LoVo (cell line): ENCODE measurements at regions not wholly inside any gene's neighbourhood (a gene's known extent, or its start where the extent isn't known, plus 50 kb on each side); places are given as distances from the start of the nearest gene placed in this dataset.
"Not testable (repeated sequence)": the region's sequence is repeated elsewhere in the genome, so short reads cannot be mapped to it uniquely, and the experiment has no call there.

Experiments
- DNase-seq: peaks from one replicate; pipeline ENCODE4 v3.0.0-alpha.2; 2016; ENCODE audit warnings: low spot score

DNA sequence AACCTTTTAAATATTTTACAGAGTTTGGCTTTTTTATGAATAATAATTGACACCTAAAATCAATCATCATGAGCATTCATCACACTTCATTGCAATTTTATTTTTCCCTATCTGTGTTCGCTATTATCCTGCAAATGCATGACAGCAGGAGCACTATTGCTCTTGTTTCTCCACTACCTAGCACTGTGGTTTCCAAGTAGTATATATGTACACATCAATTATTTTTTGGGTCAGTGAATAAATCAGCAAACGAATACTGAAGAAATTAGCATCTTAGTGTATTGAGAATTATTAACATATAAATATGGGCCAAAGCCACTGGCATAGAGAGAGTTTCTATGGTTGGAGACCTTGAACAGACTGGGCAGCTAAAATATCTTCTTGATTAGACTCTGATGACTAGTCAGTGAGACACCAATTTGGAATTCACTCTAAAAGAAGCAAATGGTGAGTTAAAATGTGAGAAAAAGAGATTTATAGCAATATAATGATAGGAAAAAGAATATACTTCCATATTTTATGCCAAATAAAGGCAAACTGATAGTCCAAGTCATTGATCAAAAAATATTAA is 731.1 kb upstream of the LUZP2 start:
- no peak for DNase-seq

DNA sequence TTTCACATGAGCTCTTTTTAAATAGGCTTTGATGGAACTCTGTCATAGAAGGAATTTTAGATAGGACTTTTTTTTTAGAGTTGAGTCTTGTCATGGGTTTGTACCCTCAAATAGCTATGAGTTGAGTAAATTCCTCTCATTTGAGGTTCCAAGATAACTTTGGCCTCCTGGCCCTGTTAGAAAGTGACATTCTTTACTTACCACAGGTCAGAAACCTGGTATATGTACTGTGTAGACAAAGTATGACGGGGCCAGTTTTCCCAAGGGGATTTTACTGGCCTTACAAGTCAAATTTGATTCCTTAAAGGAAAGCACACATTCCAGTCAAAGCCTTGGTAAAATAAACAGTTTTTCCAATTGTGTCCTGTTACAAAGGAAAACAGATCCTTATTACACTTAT is 729.3 kb upstream of the LUZP2 start:
- DNase-seq, result no peak

DNA sequence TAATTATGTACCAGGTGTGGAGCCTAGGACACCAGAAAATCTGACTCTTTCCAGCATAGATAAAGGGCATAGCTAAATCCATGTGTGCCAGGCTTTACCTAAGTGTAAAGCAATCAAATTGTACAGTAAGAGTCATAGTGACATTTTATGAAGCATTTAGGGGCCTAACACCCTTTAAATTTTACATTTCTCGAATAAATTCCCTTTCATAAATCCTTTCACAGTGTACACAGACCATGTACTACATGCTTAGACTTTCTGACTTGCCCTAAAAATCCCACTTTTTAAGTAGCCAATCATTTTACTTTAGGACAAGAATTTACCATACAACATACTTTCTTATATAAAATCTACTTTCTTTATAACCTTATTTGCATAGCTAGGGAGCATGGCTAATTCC is 727.6 kb upstream of the LUZP2 start:
- DNase-seq, result no peak

DNA sequence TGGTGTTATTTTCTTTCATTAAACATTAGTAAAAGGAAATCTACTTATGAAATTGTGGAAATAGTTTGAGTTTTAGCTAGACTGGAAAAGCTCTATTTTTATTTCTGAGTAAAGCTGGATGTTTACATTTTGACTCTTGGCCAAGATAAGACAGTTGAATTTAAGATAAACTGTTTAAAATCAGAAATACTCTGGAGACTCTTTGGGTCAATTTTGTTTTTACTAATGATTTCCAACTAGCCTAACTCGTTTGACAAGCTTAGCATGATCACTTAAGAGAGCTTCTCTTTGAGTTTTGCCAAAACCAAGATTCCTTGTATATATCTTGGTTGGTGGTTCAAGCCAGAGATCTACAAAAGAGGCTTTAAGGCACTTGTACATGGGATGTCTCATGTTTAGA is 724.8 kb upstream of the LUZP2 start:
- DNase-seq, result no peak

DNA sequence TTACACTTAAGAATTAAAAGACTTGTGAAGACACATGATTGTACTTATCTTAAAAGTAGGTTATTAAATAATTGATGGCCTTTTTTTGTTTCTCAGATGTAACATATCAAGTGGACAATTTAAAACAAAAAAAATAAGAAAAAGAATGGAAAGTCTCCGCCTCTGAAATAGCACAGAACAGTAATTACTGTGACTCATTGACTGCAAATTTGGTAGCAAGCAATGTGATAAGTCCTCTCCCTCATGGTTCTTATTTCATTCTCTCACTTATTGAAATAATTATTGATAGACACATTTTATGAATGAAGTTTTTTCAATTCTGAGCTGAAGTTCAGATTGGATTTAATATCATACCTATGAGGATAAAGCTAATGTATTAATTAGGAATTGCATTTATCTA is 717.9 kb upstream of the LUZP2 start:
- no peak for DNase-seq

DNA sequence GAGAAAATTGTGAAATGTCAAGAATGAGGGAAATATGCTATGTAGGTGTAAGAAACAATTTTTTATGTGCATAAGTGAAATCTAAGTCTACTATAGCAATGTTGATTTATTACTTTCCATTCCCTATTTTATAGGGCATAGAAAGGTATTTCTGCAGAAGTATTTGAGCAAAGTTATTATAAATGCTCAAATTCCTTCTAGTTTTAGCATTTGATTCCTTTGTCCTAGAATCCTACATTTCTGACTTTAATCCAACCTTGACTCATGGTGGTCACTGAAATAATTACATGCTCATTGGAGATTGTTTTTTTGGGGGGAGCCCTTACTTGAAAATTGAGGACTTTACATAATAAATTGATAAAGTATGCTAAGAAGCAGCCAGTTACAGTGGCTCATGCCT is 716.6 kb upstream of the LUZP2 start:
- DNase-seq, result no peak

DNA sequence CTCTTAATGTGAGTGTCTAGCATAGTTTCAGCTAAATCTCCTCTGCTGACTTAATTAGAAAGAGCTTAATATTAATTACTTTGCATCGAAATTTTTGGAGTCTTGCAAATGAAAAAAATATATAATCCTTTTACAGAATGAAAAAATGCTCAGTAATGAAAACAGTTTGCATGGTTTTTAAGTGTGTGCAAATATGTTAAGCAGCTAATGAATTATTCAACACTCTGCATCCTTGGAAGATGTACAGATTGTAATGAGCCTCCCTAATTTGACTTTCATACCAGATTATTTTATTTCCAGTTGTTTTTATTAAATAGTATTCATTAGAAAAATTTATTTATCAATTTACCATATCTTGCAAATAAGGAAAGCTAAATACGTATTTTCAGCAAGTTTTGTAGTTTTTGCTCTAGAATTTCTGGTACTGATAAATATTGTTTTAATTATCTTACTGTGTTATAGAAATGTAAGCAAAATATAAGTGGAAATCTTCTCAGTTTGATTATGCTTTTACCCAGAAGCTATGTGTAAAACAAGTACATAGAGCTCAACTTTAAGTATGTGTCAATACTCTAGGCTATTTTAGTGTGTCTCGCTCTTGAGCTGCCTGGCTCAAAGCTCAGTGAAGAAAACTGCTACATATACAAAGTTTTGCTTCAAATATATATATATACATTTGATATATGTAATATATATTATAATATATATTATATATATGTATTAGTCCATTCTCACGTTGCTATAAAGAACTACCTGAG is 714.9 kb upstream of the LUZP2 start:
- no peak for DNase-seq

DNA sequence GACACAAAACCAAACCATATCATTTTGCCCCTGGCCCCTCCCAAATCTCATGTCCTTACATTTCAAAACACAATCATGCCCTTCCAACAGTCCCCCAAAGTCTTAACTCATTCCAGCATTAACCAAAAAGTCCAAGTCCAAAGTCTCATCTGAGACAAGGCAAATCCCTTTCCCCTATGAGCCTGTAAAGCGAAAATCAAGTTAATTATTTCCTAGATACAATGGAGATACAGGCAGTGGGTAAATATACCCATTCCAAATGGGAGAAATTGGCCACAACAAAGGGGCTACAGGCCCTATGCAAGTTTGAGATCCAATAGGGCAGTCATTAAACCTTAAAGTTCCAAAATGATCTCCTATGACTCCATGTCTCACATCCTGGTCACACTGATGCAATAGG is 709.9 kb upstream of the LUZP2 start:
- not testable (repeated sequence) for DNase-seq

DNA sequence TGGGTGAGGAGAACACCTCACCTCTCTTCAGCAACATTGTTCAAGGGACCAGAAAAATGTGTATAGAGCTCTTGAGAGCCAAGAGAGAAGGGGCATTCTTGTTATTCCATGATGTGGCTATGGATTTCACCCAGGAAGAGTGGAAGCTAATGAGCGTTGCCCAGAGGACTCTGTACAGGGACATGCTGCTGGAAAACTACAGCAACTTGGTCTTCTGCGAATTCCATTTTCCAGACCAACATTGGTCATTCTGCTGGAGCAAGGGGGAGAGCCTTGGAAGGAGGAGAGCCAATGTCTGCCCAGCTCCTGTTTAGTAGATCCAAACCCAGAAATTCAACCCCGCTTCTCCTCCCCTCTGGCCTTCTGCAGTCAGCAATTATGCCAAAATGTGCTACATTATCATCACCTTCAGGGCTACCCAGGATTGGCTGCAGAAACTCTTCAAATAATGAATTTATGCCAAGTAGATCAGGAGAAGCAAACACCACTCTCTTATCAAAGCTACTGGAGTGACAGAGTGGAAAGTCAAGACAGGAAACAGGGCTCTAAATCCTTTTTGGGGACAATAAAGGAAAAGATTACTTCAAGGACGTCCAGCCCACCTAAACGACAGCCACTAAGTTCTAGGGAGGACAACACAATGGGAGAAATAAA is 707.5 kb upstream of the LUZP2 start:
- peak; percentile 1 for DNase-seq

DNA sequence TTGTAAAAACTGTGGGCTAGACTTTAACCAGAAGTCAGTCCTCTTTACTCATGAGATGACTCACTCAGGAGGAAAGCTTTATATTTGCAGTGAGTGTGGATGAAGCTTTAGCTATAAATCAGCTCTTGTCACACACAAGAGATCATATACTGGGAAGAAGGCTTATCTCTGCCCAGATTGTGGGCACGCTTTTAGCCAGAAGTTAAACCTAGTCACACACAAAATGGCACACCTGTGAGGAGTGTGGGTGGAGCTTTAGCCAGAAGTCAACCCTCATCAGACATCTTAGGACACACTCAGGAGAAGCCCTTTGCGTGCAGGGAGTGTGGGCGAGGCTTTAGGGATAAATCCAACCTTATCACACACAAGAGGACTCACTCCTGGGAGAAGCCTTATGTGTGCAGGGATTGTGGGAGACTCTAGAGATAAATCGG is 706.9 kb upstream of the LUZP2 start:
- DNase-seq, result peak; percentile 62

DNA sequence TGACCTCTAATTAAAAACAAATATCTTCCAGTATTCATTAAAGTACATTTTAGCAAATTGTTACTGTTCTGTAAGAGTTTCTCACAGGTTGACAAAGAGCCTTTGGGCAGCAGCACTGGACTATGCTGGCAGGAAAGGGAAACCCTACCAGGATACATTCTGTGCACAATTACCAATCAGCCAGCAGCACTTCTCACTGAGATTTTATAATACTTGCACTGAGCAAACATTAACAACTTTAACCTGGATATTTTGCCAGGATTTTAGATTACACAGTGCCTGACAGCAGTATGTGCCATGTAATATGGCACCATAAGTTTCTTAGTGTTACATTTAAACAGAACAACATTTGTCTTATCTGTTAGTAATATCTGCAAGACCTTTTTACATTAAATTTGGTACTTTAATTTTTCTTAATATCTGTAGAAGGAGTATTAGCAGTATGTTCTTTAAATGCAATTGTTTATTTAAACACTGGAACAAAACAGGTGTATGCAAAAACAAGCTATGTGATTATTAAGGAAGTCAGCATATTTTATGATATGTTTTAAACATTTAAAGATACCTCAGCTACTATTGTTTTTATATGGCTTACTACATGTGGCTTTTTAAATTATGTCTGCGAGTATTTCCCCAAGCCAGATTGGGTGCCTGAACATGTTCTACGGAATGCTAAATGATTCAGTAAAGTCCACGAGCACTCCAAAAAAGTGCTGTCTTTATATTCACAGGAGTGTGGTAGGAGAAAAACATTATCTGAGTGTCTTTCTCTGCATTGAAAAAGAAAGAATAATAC is 699.0 kb upstream of the LUZP2 start:
- DNase-seq, result no peak

DNA sequence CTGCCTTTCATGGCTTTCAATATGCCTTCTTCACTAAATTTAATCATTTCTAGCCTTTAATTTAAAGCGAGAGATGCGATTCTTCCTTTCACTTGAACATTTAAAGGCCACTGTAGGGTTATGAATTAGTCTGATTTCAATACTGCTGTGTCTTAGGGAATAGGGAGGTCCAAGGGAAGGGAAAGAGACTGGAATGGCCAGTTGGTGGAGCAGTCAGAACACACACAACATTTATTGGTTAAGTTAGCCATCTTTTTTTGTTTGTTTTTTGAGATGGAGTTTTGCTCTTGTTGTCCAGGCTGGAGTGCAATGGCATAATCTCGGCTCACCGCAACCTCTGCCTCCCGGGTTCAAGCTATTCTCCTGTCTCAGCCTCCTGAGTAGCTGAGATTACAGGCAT is 662.5 kb upstream of the LUZP2 start:
- not testable (repeated sequence) for DNase-seq

DNA sequence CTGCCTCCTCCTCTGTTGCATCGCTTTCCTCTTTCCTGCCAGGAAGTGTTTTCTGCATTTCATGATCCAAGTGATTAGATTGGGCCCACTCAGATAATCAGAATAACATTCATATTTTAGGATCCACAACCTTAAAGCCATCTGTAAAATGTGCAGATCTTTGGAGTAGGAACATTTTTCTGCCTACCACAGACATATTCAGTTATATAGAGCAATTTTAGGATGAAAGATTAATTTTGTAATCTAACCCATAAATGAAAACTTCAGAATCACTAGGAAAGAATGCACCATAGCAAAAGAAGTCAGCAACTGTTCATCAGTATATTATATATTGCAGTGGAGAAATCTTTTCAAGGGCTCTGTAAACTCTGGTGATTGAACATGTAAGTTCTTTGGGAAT is 659.9 kb upstream of the LUZP2 start:
- no peak for DNase-seq

DNA sequence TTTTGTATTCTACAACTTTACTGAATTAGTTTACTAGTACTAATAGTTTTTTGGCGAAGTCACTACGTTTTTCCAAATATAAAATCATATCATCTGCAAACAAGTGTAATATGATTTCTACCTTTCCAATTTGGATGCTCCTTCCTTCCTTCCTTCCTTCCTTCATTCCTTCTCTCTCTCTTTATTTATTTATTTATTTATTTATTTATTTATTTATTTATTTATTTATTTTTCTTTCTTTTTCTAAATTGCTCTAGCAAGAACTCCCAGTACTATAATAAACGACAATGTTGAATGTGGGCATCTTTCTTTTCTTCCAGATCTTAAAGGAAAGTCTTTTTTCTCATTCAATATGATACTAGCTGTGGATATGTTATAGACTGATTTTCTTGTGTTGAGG is 656.0 kb upstream of the LUZP2 start:
- DNase-seq, result no peak

DNA sequence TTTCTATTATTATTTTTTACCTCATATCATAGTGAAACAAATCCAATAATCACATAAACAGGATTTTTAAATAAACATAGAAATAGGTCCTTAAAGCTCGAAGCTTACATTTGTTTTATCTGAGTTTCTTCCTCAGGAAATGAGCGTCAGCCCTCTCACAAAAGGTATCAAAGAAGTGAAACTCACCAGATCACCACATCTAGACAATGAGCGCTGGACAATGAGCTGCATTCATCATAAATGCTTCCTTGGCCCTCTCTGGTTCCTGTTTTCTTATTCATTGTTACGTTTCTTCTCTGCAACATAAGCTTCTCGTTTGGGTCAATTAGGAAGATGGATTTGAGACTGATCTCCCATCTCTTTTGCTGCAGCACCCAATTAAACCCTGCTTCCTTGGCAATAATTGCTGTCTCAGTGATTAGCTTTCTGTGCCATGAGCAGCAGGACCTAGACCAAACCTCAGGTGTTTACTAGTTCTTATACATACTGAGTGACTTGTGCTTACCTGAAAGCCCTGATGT is 649.9 kb upstream of the LUZP2 start:
- no peak for DNase-seq

DNA sequence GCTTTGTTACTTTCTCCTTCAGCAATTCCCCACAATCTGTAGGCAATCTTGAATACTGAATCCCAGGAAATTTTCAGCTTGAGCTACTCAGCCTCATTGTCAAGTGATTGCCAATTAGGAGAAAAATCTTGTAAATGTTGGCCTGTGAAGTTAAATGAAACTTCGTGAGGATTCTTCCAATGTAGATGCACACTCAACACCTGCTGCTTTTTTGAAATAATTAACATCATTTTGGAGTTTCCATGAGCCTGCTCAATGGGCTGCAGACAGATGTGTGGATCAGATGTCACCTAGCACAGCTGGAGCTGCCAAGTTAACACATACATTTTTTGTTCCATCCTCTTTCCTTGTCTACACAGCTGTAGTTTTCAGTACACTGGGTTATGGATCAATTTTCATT is 645.6 kb upstream of the LUZP2 start:
- no peak for DNase-seq

DNA sequence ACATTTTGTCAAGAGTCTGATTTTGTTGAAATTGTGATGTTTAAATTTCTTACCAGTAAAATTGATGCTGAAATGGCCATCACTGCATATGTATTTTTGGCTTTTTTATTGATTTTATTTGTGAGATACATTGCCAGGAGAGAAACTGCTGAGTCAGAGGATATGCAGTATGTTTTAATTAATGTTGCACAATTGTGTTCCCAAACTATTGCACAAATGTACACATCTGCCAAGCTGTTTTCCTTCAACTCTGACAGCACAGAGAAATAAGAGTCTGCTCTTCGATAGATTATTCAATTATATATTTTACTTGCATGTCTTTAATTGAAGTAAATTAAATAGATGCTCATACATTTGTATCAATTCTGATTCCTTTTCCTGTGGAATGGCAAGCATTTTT is 640.2 kb upstream of the LUZP2 start:
- DNase-seq, result no peak

DNA sequence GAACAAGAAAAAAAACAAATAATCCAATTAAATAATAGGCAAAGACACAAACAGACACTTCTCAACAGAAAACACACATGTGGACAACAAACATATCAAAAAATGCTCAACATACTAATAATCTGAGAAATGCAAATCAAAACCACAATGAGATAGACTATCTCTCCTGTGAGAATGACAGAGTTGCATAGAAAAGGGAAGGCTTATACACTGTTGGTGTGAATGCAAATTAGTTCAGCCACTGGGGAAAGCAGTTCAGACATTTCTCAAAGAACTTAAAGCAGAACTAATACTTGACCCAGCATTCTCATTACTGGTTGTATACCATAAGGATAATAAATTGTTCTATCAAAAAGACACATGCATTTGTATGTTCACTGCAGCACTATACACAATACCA is 637.8 kb upstream of the LUZP2 start:
- no peak for DNase-seq

DNA sequence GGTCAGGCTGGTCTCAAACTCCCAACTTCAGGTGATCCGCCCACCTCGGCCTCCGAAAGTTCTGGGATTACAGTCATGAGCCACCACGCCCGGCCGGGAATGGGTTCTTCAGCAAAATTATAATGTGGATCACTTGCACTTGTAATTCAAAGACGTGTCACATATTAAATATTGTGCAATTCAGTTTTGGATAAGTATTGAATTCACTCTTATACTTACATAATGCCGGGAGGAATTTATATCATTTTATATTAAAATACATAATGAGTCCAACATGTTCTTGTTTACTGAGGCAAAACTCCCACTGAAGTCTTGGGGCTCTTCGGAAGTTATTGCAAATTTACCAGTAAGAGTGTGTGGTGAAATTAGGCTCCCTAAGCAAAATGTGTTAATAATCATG is 635.2 kb upstream of the LUZP2 start:
- no peak for DNase-seq

DNA sequence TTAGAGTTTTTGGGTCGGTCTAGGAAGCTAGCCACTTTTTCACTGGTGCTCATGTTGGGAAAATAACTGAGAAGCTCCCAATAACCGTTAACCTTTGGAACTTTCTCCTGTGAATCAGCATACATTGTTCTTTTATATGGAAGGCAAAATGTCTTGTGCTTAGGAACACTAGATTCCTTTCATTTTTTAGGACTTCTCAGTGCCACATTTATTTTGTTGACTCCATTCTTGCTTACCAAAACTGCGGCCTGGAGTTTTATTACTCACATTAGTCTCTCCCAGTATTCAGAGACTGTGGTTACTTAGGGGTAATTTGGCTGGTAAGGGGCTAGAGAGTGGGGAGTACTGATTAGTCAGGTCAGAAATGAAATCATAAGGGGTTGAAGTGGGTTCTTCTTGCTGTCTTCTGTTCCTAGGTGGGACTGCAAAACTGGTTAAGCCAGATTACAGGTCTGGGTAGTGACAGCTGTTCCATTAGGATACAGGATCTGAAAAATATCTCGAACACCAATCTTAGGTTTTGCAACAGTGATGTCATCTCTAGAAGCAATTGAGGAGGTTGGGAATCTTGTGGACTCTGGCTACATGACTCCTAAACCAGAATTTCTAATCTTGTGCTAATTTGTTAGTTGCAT is 631.4 kb upstream of the LUZP2 start:
- DNase-seq, result no peak

DNA sequence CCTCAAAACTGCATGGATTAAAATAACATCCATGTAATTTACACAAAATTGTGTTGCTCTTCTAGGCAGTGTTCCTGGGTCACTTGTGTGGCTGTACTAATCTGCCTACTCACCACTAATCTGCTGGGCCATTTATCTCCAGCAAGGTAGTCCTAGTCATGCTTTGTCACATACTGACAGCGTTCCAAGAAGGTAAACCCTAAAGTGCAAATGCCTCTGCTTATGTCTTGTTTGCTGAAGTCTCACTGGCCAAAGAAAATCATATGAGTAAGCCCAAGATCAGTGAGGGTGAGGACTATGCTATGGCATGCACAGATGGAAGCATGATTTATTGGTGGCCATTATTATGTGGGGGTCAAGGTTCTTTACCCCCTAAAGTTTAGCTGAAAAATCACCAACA is 630.2 kb upstream of the LUZP2 start:
- no peak for DNase-seq

DNA sequence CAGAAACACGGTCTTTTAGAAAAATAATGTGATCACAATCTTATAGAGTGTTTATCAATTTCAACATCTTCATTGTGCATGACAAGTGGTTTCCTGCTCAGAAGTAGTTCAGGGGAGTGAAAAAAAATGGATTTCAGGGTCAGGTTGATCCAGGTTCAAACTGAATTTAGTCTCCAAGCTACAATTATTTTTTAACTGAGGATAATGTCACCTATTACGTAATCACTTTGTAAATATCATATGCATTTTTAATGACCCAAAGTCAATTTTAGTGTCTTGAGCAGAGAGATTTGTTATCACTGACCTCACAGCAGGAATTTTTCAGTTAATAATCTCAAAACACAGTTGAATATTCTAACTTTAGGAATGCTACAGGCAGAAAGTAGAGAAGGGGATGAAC is 627.2 kb upstream of the LUZP2 start:
- DNase-seq, result no peak
